ENCODE measurements at regions not wholly inside any gene's neighbourhood (a gene's known extent, or its start where the extent isn't known, plus 50 kb on each side); places are given as distances from the start of the nearest gene placed in this dataset.

- Histone ChIP-seq H3K4me3 (ENCODE audit: insufficient read depth in 1 of 2, low read depth in 1 of 2, low read length in 2 of 2) (no peak overlapping the region), H3K4ac (ENCODE audit: low read depth in 1 of 2, low read length in 2 of 2) (no peak overlapping the region), H3K4me1 (ENCODE audit: control insufficient read depth, insufficient read depth, low read depth, low read length) (no peaks in the 10 kb centered on the region), H3K14ac (ENCODE audit: low read length in 2 of 2) (no peak overlapping the region), H3K4me2 (ENCODE audit: low read length, poor library complexity, severe bottlenecking) (no peak overlapping the region), H3K18ac (ENCODE audit: low read depth in 1 of 2, low read length in 2 of 2) (no peak overlapping the region), H3K9ac (ENCODE audit: low read length) (no peak overlapping the region), H3K79me1 (replicated peaks; ENCODE audit: low read length, poor library complexity, severe bottlenecking) (no peaks in the 10 kb centered on the region), H2BK12ac (ENCODE audit: low read length in 2 of 2) (no peak overlapping the region), H3K27ac (ENCODE audit: low read length, poor library complexity, severe bottlenecking) (no peak overlapping the region), H4K8ac (ENCODE audit: low read length) (no peak overlapping the region), H4K91ac (ENCODE audit: low read length) (no peak overlapping the region), H3K9me3 (ENCODE audit: control insufficient read depth, low read length) (no peaks in the 10 kb centered on the region), H2BK120ac (ENCODE audit: low read depth, low read length) (no peak overlapping the region), H2BK15ac (ENCODE audit: low read depth, poor library complexity, severe bottlenecking) (no peak overlapping the region), H3K36me3 (ENCODE audit: control insufficient read depth in 1 of 2, insufficient read depth in 2 of 2, low read depth in 1 of 2, low read length in 2 of 2) (no peaks in the 10 kb centered on the region), H3K23ac (ENCODE audit: low read length in 2 of 2) (no peak overlapping the region), H2AK5ac (ENCODE audit: low read length, severe bottlenecking) (no peak overlapping the region), H3K27me3 (ENCODE audit: control insufficient read depth in 1 of 2, insufficient read depth in 1 of 2, low read length in 2 of 2) (peaks cover 0 to 10% of the 10 kb centered on the region in 2 experiments), H2AFZ (ENCODE audit: low read depth, low read length) (no peak overlapping the region), H2BK5ac (ENCODE audit: low read depth, low read length, poor library complexity, severe bottlenecking) (no peak overlapping the region)
- DNase-seq: no peak
- WGBS: 81% methylated on average over 1 of the region's 2 CpGs
Observed at GRCh38 chr15:81523867-81524266, 149.9 kb upstream of the TMC3 start.

GRCh38 chr15:81520480-81520879, 146.5 kb upstream of the TMC3 start:
- Histone ChIP-seq H3K27ac (ENCODE audit: low read length, poor library complexity, severe bottlenecking) (no peak overlapping the region), H2BK5ac (ENCODE audit: low read depth, low read length, poor library complexity, severe bottlenecking) (no peak overlapping the region), H2AK5ac (ENCODE audit: low read length, severe bottlenecking) (no peak overlapping the region), H3K18ac (ENCODE audit: low read depth in 1 of 2, low read length in 2 of 2) (no peak overlapping the region), H2BK15ac (ENCODE audit: low read depth, poor library complexity, severe bottlenecking) (no peak overlapping the region), H3K4ac (ENCODE audit: low read depth in 1 of 2, low read length in 2 of 2) (no peak overlapping the region), H3K36me3 (ENCODE audit: control insufficient read depth in 1 of 2, insufficient read depth in 2 of 2, low read depth in 1 of 2, low read length in 2 of 2) (no peaks in the 10 kb centered on the region), H2BK120ac (ENCODE audit: low read depth, low read length) (no peak overlapping the region), H3K4me1 (ENCODE audit: control insufficient read depth, insufficient read depth, low read depth, low read length) (no peaks in the 10 kb centered on the region), H3K9me3 (ENCODE audit: control insufficient read depth, low read length) (no peaks in the 10 kb centered on the region), H3K4me2 (ENCODE audit: low read length, poor library complexity, severe bottlenecking) (no peak overlapping the region), H2AFZ (ENCODE audit: low read depth, low read length) (no peak overlapping the region), H3K9ac (ENCODE audit: low read length) (no peak overlapping the region), H4K8ac (ENCODE audit: low read length) (no peak overlapping the region), H3K79me1 (replicated peaks; ENCODE audit: low read length, poor library complexity, severe bottlenecking) (no peaks in the 10 kb centered on the region), H4K91ac (ENCODE audit: low read length) (no peak overlapping the region), H3K23ac (ENCODE audit: low read length in 2 of 2) (no peak overlapping the region), H3K4me3 (ENCODE audit: insufficient read depth in 1 of 2, low read depth in 1 of 2, low read length in 2 of 2) (no peak overlapping the region), H3K27me3 (ENCODE audit: control insufficient read depth in 1 of 2, insufficient read depth in 1 of 2, low read length in 2 of 2) (peaks cover 0 to 22% of the 10 kb centered on the region in 2 experiments), H2BK12ac (ENCODE audit: low read length in 2 of 2) (no peak overlapping the region), H3K14ac (ENCODE audit: low read length in 2 of 2) (no peak overlapping the region)
- WGBS: 71% methylated on average over 1 of the region's 2 CpGs
- DNase-seq: no peak

- Histone ChIP-seq H3K36me3 (ENCODE audit: control insufficient read depth in 1 of 2, insufficient read depth in 2 of 2, low read depth in 1 of 2, low read length in 2 of 2) (no peaks in the 10 kb centered on the region), H3K23ac (ENCODE audit: low read length in 2 of 2) (no peak overlapping the region), H4K8ac (ENCODE audit: low read length) (no peak overlapping the region), H2BK12ac (ENCODE audit: low read length in 2 of 2) (no peak overlapping the region), H3K9ac (ENCODE audit: low read length) (no peak overlapping the region), H3K18ac (ENCODE audit: low read depth in 1 of 2, low read length in 2 of 2) (no peak overlapping the region), H2BK15ac (ENCODE audit: low read depth, poor library complexity, severe bottlenecking) (no peak overlapping the region), H3K4me1 (ENCODE audit: control insufficient read depth, insufficient read depth, low read depth, low read length) (no peaks in the 10 kb centered on the region), H2BK5ac (ENCODE audit: low read depth, low read length, poor library complexity, severe bottlenecking) (no peak overlapping the region), H3K4me2 (ENCODE audit: low read length, poor library complexity, severe bottlenecking) (no peak overlapping the region), H3K27me3 (ENCODE audit: control insufficient read depth in 1 of 2, insufficient read depth in 1 of 2, low read length in 2 of 2) (peaks cover 0 to 38% of the 10 kb centered on the region in 2 experiments), H2AFZ (ENCODE audit: low read depth, low read length) (no peak overlapping the region), H3K27ac (ENCODE audit: low read length, poor library complexity, severe bottlenecking) (no peak overlapping the region), H3K4me3 (ENCODE audit: insufficient read depth in 1 of 2, low read depth in 1 of 2, low read length in 2 of 2) (peak overlapping the region in 1 of 2 experiments; percentile 51), H3K4ac (ENCODE audit: low read depth in 1 of 2, low read length in 2 of 2) (no peak overlapping the region), H2BK120ac (ENCODE audit: low read depth, low read length) (no peak overlapping the region), H3K14ac (ENCODE audit: low read length in 2 of 2) (no peak overlapping the region), H3K9me3 (ENCODE audit: control insufficient read depth, low read length) (no peaks in the 10 kb centered on the region), H3K79me1 (replicated peaks; ENCODE audit: low read length, poor library complexity, severe bottlenecking) (no peaks in the 10 kb centered on the region), H2AK5ac (ENCODE audit: low read length, severe bottlenecking) (no peak overlapping the region), H4K91ac (ENCODE audit: low read length) (no peak overlapping the region)
- no peak for DNase-seq
- 76% methylated on average over 3 of the region's 3 CpGs for WGBS
Observed at GRCh38 chr15:81516461-81516860, 142.4 kb upstream of the TMC3 start.

GRCh38 chr15:81516012-81516411, 142.0 kb upstream of the TMC3 start:
- Histone ChIP-seq H3K9me3 (ENCODE audit: control insufficient read depth, low read length) (no peaks in the 10 kb centered on the region), H4K91ac (ENCODE audit: low read length) (no peak overlapping the region), H3K4me1 (ENCODE audit: control insufficient read depth, insufficient read depth, low read depth, low read length) (no peaks in the 10 kb centered on the region), H3K23ac (ENCODE audit: low read length in 2 of 2) (peak overlapping the region in 1 of 2 experiments; percentile 83), H3K79me1 (replicated peaks; ENCODE audit: low read length, poor library complexity, severe bottlenecking) (no peaks in the 10 kb centered on the region), H3K36me3 (ENCODE audit: control insufficient read depth in 1 of 2, insufficient read depth in 2 of 2, low read depth in 1 of 2, low read length in 2 of 2) (no peaks in the 10 kb centered on the region), H3K27ac (ENCODE audit: low read length, poor library complexity, severe bottlenecking) (no peak overlapping the region), H3K4ac (ENCODE audit: low read depth in 1 of 2, low read length in 2 of 2) (no peak overlapping the region), H3K14ac (ENCODE audit: low read length in 2 of 2) (no peak overlapping the region), H2AK5ac (ENCODE audit: low read length, severe bottlenecking) (no peak overlapping the region), H3K4me2 (ENCODE audit: low read length, poor library complexity, severe bottlenecking) (no peak overlapping the region), H2BK12ac (ENCODE audit: low read length in 2 of 2) (no peak overlapping the region), H3K18ac (ENCODE audit: low read depth in 1 of 2, low read length in 2 of 2) (no peak overlapping the region), H4K8ac (ENCODE audit: low read length) (no peak overlapping the region), H3K4me3 (ENCODE audit: insufficient read depth in 1 of 2, low read depth in 1 of 2, low read length in 2 of 2) (peak overlapping the region in 1 of 2 experiments; percentile 51), H2BK5ac (ENCODE audit: low read depth, low read length, poor library complexity, severe bottlenecking) (no peak overlapping the region), H2BK15ac (ENCODE audit: low read depth, poor library complexity, severe bottlenecking) (no peak overlapping the region), H2AFZ (ENCODE audit: low read depth, low read length) (no peak overlapping the region), H3K9ac (ENCODE audit: low read length) (no peak overlapping the region), H2BK120ac (ENCODE audit: low read depth, low read length) (no peak overlapping the region), H3K27me3 (ENCODE audit: control insufficient read depth in 1 of 2, insufficient read depth in 1 of 2, low read length in 2 of 2) (peaks cover 0 to 38% of the 10 kb centered on the region in 2 experiments)
- DNase-seq: no peak
